ENCODE measurements at regions not wholly inside any gene's neighbourhood (a gene's known extent, or its start where the extent isn't known, plus 50 kb on each side); places are given as distances from the start of the nearest gene placed in this dataset.
"Not testable (repeated sequence)": the region's sequence is repeated elsewhere in the genome, so short reads cannot be mapped to it uniquely, and the experiment has no call there.

DNA sequence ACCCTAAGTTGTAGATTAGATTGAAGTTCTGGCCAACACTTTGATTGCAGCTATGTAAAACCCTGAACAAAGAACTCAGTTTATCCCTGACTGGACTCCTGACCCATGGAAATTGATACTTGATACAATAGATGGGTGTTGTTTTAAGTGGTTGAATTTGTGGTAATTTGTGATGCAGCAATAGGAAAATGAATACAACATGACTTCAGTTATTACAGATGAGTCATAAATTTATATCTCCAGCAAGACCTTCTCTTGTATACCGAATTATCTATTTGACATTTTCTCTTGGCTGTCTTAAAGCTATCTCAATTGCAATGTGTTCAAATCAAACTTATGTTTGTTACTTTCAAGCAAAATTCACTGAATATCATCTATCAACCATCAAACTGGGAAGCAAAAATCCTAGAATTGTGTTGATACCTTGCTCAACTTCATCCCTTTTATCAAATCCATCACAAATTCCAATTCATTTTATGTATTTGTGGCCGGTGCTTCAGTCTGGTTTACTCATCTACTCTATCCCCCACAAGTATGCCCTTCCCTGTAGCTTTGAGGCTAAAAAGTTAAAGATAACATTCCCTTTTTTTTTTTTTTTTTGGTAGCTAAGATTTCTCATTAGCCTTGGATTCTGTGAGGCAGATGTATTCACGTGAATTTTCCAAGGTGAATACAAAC, 129.4 kb upstream of the CENPW start:
- no peak for DNase-seq

DNA sequence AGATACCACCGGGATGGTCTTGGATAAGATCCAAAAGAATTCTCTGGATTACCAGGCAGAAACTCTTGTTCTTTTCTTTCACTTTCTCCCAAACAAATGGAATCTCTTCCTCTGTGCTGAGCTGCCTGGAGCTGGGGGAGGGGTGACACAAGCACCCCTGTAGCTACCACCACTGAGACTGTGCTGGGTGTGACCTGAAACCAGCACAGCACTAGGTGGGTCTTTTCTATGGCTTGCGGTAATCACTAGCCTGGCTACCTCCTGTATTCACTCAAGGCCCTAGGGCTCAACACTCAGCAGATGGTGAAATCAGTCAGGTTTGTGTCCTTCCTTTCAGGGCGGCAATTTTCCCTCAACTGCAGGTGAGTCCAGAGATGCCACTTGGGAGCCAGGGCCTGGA, 122.4 kb upstream of the CENPW start:
- no peak for DNase-seq

DNA sequence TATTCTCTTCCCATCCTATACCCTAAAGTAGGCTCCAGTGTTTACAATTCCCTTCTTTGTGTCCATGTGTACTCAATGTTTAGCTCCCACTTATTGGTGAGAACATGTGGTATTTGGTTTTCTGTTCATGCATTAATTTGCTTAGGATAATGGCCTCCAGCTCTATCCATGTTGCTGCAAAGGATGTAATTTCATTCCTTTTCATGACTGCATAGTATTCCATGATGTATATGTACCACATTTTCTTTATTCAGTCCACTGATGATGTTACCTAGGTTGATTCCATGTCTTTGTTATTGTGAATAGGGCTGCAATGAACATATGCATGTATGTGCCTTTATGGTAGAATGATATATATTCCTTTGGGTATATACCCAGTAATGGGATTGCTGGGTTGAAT, 119.0 kb upstream of the CENPW start:
- DNase-seq, result not testable (repeated sequence)

DNA sequence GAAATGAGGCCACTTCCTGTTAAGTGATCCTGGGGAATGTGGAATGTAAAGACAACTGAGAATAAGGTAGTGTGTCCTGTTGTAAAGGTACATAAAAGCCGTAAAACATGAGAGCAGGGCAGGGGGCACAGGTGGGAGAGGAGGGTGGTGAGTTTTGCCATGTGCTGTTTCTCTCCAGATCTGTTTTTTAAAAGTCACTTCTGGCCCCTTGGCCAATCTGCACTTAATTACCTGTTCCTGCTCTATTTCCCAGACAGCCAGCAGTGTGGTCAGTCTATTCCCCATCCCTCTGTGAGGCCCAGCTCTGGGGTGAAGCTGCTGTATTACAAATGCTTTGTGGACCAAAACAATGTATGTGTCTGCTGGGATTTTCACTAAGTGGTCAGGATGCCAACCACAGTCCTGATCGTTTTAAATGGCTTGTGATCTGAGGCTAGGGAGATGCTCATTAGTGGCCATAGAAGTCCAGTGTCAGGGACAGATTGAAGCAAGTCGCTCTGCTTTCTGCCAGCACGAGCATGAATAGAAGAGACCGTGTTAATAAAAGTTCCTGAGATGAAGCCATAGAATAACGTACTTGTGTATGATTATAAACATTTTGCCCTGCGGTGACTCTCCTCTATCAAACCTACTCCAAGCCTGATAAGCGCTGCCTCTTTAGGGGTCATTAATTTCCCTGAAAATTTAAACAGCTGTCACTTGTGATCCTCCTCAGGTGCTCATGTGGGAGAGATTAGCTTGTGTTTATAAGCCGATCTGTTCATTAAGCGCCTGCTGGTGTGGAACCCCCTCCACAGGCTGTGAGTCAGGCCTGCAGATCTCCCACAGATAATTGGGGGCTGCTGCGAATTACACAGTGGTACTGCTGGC, 111.8 kb upstream of the CENPW start:
- peak; percentile 45 for DNase-seq

DNA sequence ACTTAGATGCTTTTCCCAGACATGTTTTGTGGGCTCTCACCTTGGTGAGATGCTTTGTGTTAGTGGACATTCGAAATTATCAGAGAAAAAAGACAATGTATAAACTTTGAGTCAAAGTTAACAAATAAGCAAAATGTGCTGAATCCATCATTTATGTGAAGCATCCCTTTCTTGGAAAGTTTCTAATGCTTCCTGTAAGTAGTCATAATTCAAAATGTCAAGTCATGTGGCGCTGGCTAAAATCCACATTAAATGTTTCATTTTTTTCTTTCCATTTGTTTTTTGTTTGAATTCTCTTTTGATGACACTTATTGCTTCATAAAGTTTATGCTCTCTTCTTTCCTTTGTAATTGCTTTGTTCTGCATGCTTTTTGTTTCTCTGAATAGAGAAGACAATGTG, 107.2 kb upstream of the CENPW start:
- no peak for DNase-seq

DNA sequence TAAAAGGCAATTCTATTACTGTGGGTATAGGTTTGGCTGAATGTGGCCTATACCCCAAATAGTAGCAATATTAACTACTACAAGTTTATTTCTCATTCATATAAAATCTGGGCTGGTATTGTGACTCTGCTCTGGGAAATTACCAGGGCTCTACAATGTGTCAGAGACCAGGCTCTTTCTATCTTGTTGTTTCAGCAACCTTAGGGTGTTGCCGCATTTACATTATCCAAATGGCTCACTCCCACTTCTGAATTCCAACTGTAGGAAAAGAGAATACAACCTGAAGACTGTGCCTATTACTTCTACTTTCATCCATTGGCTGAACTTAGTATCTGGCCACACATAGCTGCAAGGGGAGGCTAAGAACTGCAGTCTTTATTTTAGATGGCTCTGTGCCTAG, 106.7 kb upstream of the CENPW start:
- DNase-seq, result no peak

DNA sequence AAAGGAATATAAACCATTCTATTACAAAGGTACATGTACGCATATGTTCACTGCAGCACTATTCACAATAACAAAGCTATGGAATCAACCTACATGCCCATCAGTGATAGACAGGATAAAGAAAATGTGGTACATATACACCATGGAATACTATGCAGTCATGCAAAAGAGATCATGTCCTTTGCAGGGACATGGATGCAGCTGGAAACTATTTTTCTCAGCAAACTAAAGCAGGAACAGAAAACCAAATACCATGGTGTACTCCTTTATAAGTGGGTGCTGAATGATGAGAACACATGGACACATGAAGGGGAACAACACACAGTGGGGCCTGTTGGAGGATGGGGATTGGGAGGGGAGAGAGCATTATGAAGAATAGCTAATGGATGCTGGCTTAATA, 104.6 kb upstream of the CENPW start:
- DNase-seq, result no peak

DNA sequence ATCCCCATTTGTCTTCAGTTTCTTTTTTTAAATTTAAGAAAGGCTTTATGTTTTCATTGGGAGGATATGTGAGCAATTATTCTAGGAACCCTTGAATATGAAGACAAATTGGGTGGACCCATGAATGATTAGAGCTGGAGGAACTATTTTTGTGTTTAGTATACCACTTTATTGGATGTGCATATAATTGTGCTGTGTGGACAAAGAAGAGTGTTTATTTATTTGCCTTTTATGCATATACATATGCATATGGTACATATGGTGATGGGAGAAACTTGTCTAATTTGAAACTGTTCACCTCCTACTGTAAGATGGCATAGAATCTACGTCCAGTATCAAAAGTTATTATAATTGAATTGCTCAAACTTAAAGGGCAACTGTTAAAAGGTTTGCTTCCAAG, 94.8 kb upstream of the CENPW start:
- no peak for DNase-seq

DNA sequence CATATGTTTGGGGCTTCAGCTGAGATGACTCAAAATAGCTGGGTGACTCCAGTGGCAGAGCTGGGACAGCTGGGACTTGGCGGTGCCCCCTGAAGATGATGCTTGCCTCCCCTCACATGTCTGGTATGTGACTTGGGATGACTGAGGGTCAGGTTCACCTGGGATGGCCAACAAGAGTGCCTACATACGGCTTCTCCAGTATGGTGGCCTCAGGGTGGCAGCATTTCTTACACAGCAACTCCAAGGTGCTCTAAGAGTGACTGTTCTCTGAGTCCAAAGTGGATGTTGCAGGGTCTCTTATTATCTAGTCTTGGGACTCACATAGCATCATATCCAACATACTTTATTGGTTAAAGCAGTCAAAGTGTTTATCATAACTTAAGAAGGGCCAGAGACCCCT, 87.8 kb upstream of the CENPW start:
- DNase-seq, result no peak

DNA sequence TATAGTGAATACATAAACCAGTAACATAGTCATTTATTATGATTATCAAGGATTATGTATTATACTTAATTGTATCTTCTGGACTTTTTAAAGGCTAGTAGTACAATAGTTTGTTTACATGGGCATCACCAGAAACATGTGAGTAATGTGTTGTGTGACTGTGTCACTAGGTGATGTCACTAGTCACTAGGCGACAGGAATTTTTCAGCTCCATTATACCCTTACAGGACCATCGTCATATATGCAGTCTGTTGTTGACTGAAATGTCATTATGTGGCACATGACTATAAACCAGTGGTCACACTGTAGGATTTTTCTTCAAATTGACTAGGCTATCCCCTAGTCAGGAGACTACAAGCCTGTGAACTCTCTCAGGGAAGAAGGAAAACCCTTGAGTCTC, 86.5 kb upstream of the CENPW start:
- DNase-seq, result no peak

DNA sequence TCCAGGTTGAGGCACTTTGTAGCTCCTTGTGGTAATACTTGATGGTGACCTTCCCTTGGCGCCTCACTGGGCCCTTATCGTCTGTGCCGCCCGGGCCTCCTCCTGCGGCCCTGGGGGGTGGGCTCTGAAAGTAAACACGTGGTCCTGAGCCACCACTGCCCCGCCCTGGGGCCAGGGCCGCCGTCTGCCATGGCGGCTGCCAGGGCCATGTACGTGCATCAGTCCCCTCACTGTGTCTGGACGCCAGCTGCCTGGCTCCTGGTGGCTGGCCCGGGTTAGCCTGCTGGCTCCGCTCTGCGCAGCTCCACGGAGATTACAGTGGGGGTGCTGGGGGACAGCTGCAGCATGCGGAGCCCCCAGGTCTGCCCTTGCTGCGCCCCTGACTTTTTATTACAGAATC, 81.8 kb upstream of the CENPW start:
- DNase-seq, result no peak

DNA sequence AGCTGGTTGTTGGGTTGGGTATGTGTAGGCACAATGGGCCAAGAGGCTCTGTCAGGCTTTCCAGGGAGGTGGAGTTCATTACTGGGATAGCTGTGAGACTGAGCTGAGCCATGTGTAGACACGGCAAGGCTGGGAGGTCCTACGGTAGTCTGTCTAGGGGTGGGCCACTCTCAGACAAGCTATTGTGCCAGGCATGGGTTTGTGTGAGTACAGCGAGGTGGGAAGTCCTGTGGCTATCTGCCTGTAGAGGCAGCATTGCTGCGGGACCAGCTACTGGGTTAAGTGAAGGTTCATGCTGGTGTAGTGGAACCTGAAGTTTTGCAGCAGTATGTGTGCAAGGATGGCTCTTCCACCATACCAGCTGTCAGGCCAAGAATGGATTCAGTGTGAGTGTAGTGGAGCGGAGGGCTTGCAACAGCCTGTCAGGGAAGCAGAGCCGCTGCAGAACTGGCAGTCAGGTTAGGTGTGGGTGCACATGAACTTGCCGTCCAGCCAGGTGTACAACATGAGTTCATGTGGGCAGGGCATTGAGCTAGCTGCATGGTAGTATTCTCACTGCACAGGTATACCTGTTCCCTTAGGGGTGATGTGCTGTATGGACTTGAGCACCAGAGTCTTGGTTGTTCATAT, 78.0 kb upstream of the CENPW start:
- no peak for DNase-seq

DNA sequence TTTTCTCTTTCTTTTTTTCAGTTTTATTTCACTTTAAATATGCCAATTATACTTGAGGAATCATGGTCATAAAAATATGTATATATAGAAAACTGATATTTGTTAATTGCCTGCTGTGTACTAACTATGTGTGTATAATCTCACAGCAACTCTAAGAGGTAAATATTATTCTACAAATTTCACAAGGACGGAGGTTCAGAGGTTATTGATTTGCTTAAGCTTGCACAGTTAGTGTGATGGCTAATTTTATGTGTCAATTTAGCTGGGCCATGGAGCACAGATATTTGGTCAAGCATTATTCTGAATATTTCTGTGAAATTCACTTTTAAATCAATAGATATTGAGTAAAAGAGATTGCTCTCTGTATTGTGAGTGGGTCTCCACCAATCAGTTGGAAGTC, 75.7 kb upstream of the CENPW start:
- no peak for DNase-seq

DNA sequence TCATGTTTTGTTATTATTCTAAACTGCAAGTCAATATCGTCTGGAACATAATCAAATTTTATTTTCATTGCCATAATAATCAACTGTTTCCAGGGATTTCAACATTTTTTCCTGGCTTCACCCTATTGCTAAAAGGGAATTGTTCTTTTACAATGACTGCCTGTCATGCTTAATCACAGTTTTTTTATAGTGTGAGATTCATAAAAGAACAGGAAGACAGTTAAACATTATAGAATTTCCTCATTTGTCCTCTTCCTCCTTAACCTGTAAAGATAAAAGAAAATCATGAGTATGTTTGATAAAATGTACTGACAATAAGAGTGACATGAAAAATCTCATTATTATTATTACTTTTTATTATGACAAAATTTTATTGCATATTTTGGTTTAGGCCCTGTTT, 73.3 kb upstream of the CENPW start:
- no peak for DNase-seq

DNA sequence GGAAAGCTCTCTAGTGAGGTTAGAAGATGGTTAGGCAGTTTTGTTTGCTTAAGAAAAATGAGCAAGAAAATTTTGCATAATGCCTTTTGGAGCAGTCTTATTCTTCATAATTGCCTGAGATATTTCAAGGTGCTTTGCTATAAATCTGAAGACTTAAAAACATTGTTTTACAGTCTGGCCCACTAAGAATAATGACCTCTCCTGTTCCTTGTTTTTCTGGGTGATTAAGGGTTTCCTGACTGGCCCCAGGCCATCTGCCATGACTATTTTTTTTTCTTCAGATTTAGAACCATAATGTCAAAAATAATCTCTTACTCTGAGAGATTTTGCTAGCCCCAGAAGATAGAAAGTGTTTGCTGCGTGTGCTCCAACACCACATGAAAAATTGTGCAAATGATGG, 72.3 kb upstream of the CENPW start:
- no peak for DNase-seq

DNA sequence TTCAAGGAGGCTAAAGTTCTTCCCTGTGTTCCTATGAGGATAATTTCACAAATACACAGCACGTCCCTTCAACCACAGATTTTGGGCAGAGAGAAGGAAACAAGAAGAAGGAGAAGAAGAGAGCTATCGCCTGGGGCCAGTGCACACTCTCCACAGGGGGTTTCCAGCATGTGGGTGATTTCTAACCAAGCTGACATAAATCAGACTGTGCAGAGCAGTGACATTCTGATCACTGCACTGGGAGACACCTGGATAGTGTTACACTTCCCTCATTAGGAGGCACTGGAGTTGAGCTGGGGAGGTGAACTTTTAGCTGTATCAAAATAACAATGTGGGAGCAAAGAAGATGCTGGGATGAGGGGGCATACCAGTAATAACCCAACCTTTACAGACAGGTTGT, 71.8 kb upstream of the CENPW start:
- DNase-seq, result no peak

DNA sequence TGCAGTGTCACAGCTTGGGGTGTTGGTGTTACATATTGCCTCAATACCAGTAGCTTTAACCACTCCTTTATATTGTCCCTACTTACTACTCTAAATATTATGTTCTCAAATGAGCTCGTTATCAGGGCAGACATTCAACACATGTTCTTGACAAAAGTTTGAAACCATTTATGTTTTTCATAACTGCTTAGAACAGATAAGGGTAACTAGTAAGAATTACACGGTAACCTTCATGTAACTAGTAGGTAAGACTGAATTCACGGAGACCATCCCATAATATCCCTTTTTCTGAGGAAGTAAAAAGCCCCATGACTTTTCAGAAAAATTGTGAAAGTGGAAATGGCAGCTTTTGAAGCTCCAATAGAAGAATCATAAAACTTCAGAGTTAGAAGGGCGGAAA, 59.6 kb upstream of the CENPW start:
- DNase-seq, result no peak

DNA sequence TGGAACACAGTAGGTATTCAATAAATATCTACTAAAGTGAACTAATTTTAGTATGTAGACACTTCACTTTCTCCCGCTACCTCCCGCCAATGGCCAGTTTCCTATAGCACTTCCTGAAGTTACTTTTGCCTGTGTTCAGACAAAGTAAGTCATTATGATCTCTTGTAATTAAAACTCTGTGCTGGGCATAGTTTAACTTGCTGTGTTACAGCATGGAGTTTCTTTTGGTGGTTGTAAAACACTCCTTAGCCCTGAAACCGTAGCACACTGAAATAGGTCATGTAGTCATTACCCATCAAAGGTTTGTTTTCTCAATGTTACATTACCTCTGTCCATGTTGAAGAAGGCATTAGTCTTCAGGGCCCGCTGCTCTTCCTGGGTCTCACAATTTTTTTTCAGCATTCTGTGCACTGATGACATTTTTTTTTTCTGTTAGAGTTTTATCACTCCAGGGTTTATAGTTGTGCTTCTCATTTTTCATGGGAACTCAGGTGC, 54.0 kb upstream of the CENPW start:
- no peak for DNase-seq

Measured in NCI-H748 treated with DMSO at 0.1 percent for 48 hours (cell line).